ENCODE measurements at regions not wholly inside any gene's neighbourhood (a gene's known extent, or its start where the extent isn't known, plus 50 kb on each side); places are given as distances from the start of the nearest gene placed in this dataset.

DNA sequence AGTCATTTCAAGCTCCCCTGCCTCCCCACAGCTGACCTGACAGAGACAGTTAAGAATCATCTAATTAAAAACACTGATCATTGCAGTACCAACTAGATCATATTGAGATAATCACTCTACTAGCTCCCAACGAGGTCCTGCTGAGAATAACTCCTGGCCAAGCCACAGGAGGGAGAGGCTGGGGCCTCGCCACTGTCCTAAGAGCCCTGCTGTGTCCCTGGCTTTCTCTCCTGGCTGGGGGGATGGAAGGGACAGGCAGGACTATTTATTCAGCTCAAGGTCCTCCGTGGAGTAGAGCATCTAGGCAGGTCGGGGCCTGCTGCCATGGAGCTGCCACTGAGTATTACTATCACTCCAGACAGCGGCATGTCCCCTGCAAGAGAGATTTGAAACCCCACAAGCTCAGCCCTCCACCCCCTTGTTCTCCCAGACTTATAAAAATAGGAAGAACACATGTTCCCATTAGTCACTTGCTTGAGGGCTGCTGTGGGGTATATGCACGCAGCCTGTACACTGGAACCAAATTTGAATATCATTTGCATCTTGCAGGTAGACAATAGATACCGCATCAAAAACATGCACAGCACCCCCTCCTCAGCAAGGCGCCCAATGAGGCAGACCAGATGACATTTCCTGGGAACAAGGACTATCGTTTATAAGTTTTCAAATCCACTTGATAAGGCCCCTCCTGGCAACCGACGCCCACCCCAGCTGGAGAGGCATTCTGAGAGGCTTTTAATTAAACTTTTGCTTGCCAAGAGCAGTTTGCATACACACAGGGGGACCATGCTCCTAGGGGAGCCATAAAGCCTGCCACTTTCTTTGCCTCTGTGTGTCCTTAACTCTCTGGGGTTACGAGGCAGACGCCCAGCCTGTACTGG lies 385.2 kb upstream of the ZFHX3 start:
- Histone ChIP-seq H3K9me3 (no peaks in the 10 kb centered on the region), H3K27me3 (ENCODE audit: insufficient read depth in 3 of 3, low read length in 2 of 3) (no peaks in the 10 kb centered on the region), H3K36me3 (ENCODE audit: insufficient read depth in 1 of 2, low read depth in 1 of 2) (no peaks in the 10 kb centered on the region), H3K4me3 (no peak overlapping the region), H3K27ac (no peak overlapping the region), H3K4me1 (no peaks in the 10 kb centered on the region)
- TF ChIP-seq, protein P1, sequence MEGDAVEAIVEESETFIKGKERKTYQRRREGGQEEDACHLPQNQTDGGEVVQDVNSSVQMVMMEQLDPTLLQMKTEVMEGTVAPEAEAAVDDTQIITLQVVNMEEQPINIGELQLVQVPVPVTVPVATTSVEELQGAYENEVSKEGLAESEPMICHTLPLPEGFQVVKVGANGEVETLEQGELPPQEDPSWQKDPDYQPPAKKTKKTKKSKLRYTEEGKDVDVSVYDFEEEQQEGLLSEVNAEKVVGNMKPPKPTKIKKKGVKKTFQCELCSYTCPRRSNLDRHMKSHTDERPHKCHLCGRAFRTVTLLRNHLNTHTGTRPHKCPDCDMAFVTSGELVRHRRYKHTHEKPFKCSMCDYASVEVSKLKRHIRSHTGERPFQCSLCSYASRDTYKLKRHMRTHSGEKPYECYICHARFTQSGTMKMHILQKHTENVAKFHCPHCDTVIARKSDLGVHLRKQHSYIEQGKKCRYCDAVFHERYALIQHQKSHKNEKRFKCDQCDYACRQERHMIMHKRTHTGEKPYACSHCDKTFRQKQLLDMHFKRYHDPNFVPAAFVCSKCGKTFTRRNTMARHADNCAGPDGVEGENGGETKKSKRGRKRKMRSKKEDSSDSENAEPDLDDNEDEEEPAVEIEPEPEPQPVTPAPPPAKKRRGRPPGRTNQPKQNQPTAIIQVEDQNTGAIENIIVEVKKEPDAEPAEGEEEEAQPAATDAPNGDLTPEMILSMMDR (IDR thresholded peaks at IDR 0.05): no peak
- ATAC-seq (no peak), DNase-seq (no peak)
- intact Hi-C loops (cut with DNase I): no loop called here
- WGBS, 3 donors: 54 to 71% (median 57%) methylated on average over 13 of the region's 13 CpGs

DNA sequence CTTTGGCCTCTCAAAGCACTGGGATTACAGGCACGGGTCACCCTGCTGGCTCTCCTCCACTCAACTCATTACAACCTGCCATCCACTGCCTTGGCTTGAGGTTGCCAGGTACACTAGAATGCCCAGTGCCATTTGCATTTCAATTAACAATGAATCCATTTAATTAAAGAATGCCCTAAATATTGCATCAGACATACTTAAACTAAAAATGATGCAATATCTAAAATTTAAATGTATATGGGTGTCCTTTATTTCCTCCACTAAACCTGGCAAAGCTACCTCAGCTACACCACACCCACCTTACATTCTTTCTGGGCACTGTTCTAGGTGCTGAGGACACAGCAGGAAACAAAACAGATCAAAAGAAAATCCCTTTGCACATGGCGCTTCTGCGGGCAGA lies 382.2 kb upstream of the ZFHX3 start:
- intact Hi-C loops (cut with DNase I): no loop called here
- Histone ChIP-seq H3K4me1 (no peaks in the 10 kb centered on the region), H3K27ac (no peak overlapping the region), H3K9me3 (no peaks in the 10 kb centered on the region), H3K27me3 (ENCODE audit: insufficient read depth in 3 of 3, low read length in 2 of 3) (peaks cover 0 to 1% (median 0%) of the 10 kb centered on the region in 3 donors), H3K36me3 (ENCODE audit: insufficient read depth in 1 of 2, low read depth in 1 of 2) (no peaks in the 10 kb centered on the region), H3K4me3 (no peak overlapping the region)
- DNase-seq: no peak
- TF ChIP-seq, protein P1 (IDR thresholded peaks at IDR 0.05): no peak
- WGBS, 3 donors: 73 to 78% (median 78%) methylated on average over 3 of the region's 3 CpGs
- ATAC-seq: no peak

DNA sequence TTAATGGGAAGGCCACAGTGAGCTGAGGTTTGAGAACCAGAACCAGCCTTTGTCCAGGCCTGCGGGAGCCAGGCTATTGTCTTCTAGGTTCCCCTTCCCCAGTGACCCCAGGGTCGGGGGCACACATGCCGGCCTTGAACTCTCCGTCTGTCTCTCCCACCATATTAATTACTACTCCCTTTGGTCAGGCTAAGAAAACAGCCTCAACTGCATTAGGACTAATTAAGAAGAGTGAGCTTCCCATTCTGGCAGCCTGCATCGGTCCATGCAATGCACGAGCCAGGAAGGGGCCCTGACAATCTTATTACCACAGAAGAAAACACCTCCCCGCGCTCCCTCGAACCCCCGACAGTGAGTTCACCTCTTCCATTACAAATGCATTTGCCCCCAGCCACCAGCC lies 380.2 kb upstream of the ZFHX3 start:
- TF ChIP-seq, protein P1 (IDR thresholded peaks at IDR 0.05): no peak
- no peaks in the 10 kb centered on the region for H3K36me3 ChIP-seq (ENCODE audit: insufficient read depth in 1 of 2, low read depth in 1 of 2)

DNA sequence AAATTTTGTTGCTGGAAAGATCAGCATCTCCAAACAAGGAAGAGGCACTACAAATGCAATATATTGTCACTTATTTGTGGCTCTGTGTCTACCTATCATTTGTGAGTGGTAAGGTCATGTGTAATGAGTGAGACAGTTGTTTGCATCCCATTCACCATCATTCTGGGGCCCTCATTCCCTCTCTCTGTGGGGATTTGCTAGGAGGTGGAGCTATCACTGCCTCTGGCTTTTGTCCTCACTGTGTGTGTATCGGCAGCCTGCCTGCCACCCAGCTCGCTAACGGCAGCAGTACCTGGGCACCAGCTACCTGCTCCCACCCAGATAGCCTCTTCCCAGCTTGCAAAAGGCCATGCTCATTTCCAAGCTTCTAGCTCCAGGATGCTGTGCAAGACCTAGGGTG lies 379.2 kb upstream of the ZFHX3 start:
- H3K27me3 ChIP-seq (ENCODE audit: insufficient read depth in 3 of 3, low read length in 2 of 3): peaks cover 0 to 2% (median 1%) of the 10 kb centered on the region in 3 donors
- H3K9me3 ChIP-seq: no peaks in the 10 kb centered on the region
- no peak for DNase-seq
- WGBS, 3 donors: 85 to 93% (median 88%) methylated on average over 3 of the region's 3 CpGs
- H3K4me3 ChIP-seq: no peak overlapping the region
- intact Hi-C loops (cut with DNase I): no loop called here
- TF ChIP-seq, protein P1 (IDR thresholded peaks at IDR 0.05): no peak
- H3K4me1 ChIP-seq: no peaks in the 10 kb centered on the region
- H3K27ac ChIP-seq: no peak overlapping the region
- no peaks in the 10 kb centered on the region for H3K36me3 ChIP-seq (ENCODE audit: insufficient read depth in 1 of 2, low read depth in 1 of 2)
- no peak for ATAC-seq

More for the DNA sequence above, 380.2 kb upstream of the ZFHX3 start:
- WGBS, 3 donors: 82 to 85% (median 83%) methylated on average over 10 of the region's 10 CpGs
- DNase-seq (no peak), ATAC-seq (no peak)
- Histone ChIP-seq H3K27ac (no peak overlapping the region), H3K4me1 (no peaks in the 10 kb centered on the region), H3K27me3 (ENCODE audit: insufficient read depth in 3 of 3, low read length in 2 of 3) (peaks cover 0 to 1% (median under 1%) of the 10 kb centered on the region in 3 donors), H3K9me3 (no peaks in the 10 kb centered on the region), H3K4me3 (no peak overlapping the region)
- intact Hi-C loops (cut with DNase I): no loop called here

Data from psoas muscle (tissue), 7 donors.